ENCODE measurements at regions not wholly inside any gene's neighbourhood (a gene's known extent, or its start where the extent isn't known, plus 50 kb on each side); places are given as distances from the start of the nearest gene placed in this dataset.

GRCh38 chr6:106801256-106801655, 171.9 kb downstream of the QRSL1 start:
- no peak overlapping the region for H3K4me3 ChIP-seq (ENCODE audit: low read depth, low read length)
- ChIA-PET CTCF (no interaction called here), POLR2A (no interaction called here)
- no peak for DNase-seq
- intact Hi-C loops (cut with micrococcal nuclease; ENCODE audit: unreplicated experiment): no loop called here
- 0 out of 2 replicates have a peak, but pooled peaks cover 2% of the 10 kb centered on the region for H3K9me3 ChIP-seq
- no peaks in the 10 kb centered on the region for H3K27me3 ChIP-seq (replicated peaks; ENCODE audit: control insufficient read depth, insufficient read depth, low read length)
- Mint-ChIP-seq H3K27me3 (ENCODE audit: insufficient read depth, unreplicated experiment) (no peaks in the 10 kb centered on the region), H3K9me3 (ENCODE audit: unreplicated experiment) (no peaks in the 10 kb centered on the region), H3K27ac (ENCODE audit: unreplicated experiment) (peak overlapping the region; percentile 60), H3K36me3 (ENCODE audit: insufficient read depth, unreplicated experiment) (peaks cover 12% of the 10 kb centered on the region), H3K4me1 (ENCODE audit: low read depth, unreplicated experiment) (peaks cover 24% of the 10 kb centered on the region), H3K4me3 (ENCODE audit: unreplicated experiment) (no peak overlapping the region)
- BruUV-seq (replicated peaks): no TSS peak
- H3K4me1 ChIP-seq: peaks cover 51% of the 10 kb centered on the region
- no peaks in the 10 kb centered on the region for H3K36me3 ChIP-seq (ENCODE audit: control insufficient read depth, insufficient read depth, low read length)
- TF ChIP-seq CTCF (IDR thresholded peaks at IDR 0.05; ENCODE audit: insufficient read depth in 1 of 2, low read depth in 1 of 2, low read length in 1 of 2, severe bottlenecking in 1 of 2, unreplicated experiment in 1 of 2): no peak

- peaks cover 51% of the 10 kb centered on the region for H3K4me1 ChIP-seq
- Mint-ChIP-seq H3K27me3 (ENCODE audit: insufficient read depth, unreplicated experiment) (no peaks in the 10 kb centered on the region), H3K4me1 (ENCODE audit: low read depth, unreplicated experiment) (peaks cover 24% of the 10 kb centered on the region), H3K36me3 (ENCODE audit: insufficient read depth, unreplicated experiment) (peaks cover 12% of the 10 kb centered on the region), H3K27ac (ENCODE audit: unreplicated experiment) (peak overlapping the region; percentile 60), H3K4me3 (ENCODE audit: unreplicated experiment) (no peak overlapping the region), H3K9me3 (ENCODE audit: unreplicated experiment) (no peaks in the 10 kb centered on the region)
- DNase-seq: no peak
- no peaks in the 10 kb centered on the region for H3K27me3 ChIP-seq (replicated peaks; ENCODE audit: control insufficient read depth, insufficient read depth, low read length)
- no peak for TF ChIP-seq CTCF (IDR thresholded peaks at IDR 0.05; ENCODE audit: insufficient read depth in 1 of 2, low read depth in 1 of 2, low read length in 1 of 2, severe bottlenecking in 1 of 2, unreplicated experiment in 1 of 2)
- no peaks in the 10 kb centered on the region for H3K36me3 ChIP-seq (ENCODE audit: control insufficient read depth, insufficient read depth, low read length)
- POLR2A ChIA-PET: no interaction called here
- intact Hi-C loops (cut with micrococcal nuclease; ENCODE audit: unreplicated experiment): no loop called here
- CTCF ChIA-PET: no interaction called here
- 0 out of 2 replicates have a peak, but pooled peaks cover 2% of the 10 kb centered on the region for H3K9me3 ChIP-seq
- BruUV-seq (replicated peaks): no TSS peak
- no peak overlapping the region for H3K4me3 ChIP-seq (ENCODE audit: low read depth, low read length)
Measured at GRCh38 chr6:106800379-106800778, 171.0 kb downstream of the QRSL1 start.

GRCh38 chr6:106799031-106799894, 169.9 kb downstream of the QRSL1 start:
- ChIA-PET CTCF (interaction anchor here (1.1 kb wide), 1 partner anchor 190 kb away, joined by 5 read pairs; no protein-coding TSS in a partner anchor), POLR2A (interaction anchor here (0.6 kb wide), 1 partner anchor 1510 kb away, joined by 3 read pairs; no protein-coding TSS in a partner anchor)
- H3K36me3 ChIP-seq (ENCODE audit: control insufficient read depth, insufficient read depth, low read length): no peaks in the 10 kb centered on the region
- DNase-seq: peak; percentile 84 to 92
- intact Hi-C loops (cut with micrococcal nuclease; ENCODE audit: unreplicated experiment): loop anchor here (1.0 to 5.0 kb wide), 5 partner anchors 12 to 192 kb away; partner anchors contain the start of gene CD24
- H3K4me3 ChIP-seq (ENCODE audit: low read depth, low read length): no peak overlapping the region
- peaks cover 24% of the 10 kb centered on the region for H3K4me1 Mint-ChIP-seq (ENCODE audit: low read depth, unreplicated experiment)
- no peaks in the 10 kb centered on the region for H3K9me3 Mint-ChIP-seq (ENCODE audit: unreplicated experiment)
- no peaks in the 10 kb centered on the region for H3K9me3 ChIP-seq
- H3K27me3 Mint-ChIP-seq (ENCODE audit: insufficient read depth, unreplicated experiment): no peaks in the 10 kb centered on the region
- H3K27ac Mint-ChIP-seq (ENCODE audit: unreplicated experiment): peak overlapping the region; percentile 95
- H3K4me1 ChIP-seq: peaks cover 56% of the 10 kb centered on the region
- H3K4me3 Mint-ChIP-seq (ENCODE audit: unreplicated experiment): peak overlapping the region; percentile 65
- TF ChIP-seq CTCF (IDR thresholded peaks at IDR 0.05; ENCODE audit: insufficient read depth in 1 of 2, low read depth in 1 of 2, low read length in 1 of 2, severe bottlenecking in 1 of 2, unreplicated experiment in 1 of 2): no peak
- no TSS peak for BruUV-seq (replicated peaks)
- peaks cover 12% of the 10 kb centered on the region for H3K36me3 Mint-ChIP-seq (ENCODE audit: insufficient read depth, unreplicated experiment)
- H3K27me3 ChIP-seq (replicated peaks; ENCODE audit: control insufficient read depth, insufficient read depth, low read length): no peaks in the 10 kb centered on the region

Data from Caco-2 (cell line).